Activated CD4-positive, alpha-beta T cell treated with anti-CD3 and anti-CD28 coated beads, Interleukin-2, amount 10 ng/mL, durations not matched to agents 7 days and 5 days (primary cell): ENCODE measurements at regions not wholly inside any gene's neighbourhood (a gene's known extent, or its start where the extent isn't known, plus 50 kb on each side); places are given as distances from the start of the nearest gene placed in this dataset.

Source experiments
- CTCF ChIA-PET: fragments of 350-600 bp; sonication (Branson Sonifier 250); formaldehyde crosslinking; loops from one replicate; lab custom pipeline; 2021; ENCODE audit warnings: antibody characterized with exemption; lab: Charles Lee
- POLR2A ChIA-PET: fragments of 350-600 bp; sonication (Branson Sonifier 250); formaldehyde crosslinking; loops from one replicate; lab custom pipeline; 2021; ENCODE audit warnings: antibody characterized with exemption; lab: Charles Lee
- DNase-seq: peaks from one replicate; pipeline ENCODE4 v3.0.0-alpha.2; 2020
- H3K27ac Mint-ChIP-seq: one replicate; pipeline ENCODE4 v1.8.0; 2021; ENCODE audit warnings: mild to moderate bottlenecking, moderate library complexity, mixed read lengths
- H3K27me3 Mint-ChIP-seq: one replicate; pipeline ENCODE4 v1.8.0; 2021; ENCODE audit warnings: mixed read lengths
- H3K36me3 Mint-ChIP-seq: one replicate; pipeline ENCODE4 v1.8.0; 2021; ENCODE audit warnings: low read depth, mixed read lengths
- H3K4me1 Mint-ChIP-seq: one replicate; pipeline ENCODE4 v1.8.0; 2021; ENCODE audit warnings: mixed read lengths
- H3K4me3 Mint-ChIP-seq: one replicate; pipeline ENCODE4 v1.8.0; 2021; ENCODE audit warnings: mild to moderate bottlenecking, moderate library complexity, mixed read lengths
- H3K9me3 Mint-ChIP-seq: one replicate; pipeline ENCODE4 v1.8.0; 2021; ENCODE audit warnings: mixed read lengths

GRCh38 chr14:56715938-56716337, 94.3 kb downstream of the OTX2 start:
- Mint-ChIP-seq H3K4me3 (no peak overlapping the region), H3K27me3 (peaks cover 13% of the 10 kb centered on the region), H3K9me3 (no peaks in the 10 kb centered on the region), H3K27ac (no peak overlapping the region), H3K4me1 (no peaks in the 10 kb centered on the region), H3K36me3 (no peaks in the 10 kb centered on the region)
- CTCF ChIA-PET = interaction anchor here (1.6 kb wide), 1 partner anchor 11 kb away, joined by 3 read pairs; no protein-coding TSS in a partner anchor
- POLR2A ChIA-PET = no interaction called here
- no peak for DNase-seq

- no peaks in the 10 kb centered on the region for H3K9me3 Mint-ChIP-seq
- no peak for DNase-seq
- ChIA-PET CTCF (interaction anchor here (1.3 kb wide), 1 partner anchor 13 kb away, joined by 3 read pairs; no protein-coding TSS in a partner anchor), POLR2A (no interaction called here)
- peaks cover 10% of the 10 kb centered on the region for H3K27me3 Mint-ChIP-seq
- H3K27ac Mint-ChIP-seq = no peak overlapping the region
- no peaks in the 10 kb centered on the region for H3K4me1 Mint-ChIP-seq
- H3K36me3 Mint-ChIP-seq = no peaks in the 10 kb centered on the region
- H3K4me3 Mint-ChIP-seq = no peak overlapping the region
Measured at GRCh38 chr14:56709201-56709600, 101.1 kb downstream of the OTX2 start.

GRCh38 chr14:56708704-56709103, 101.6 kb downstream of the OTX2 start:
- Mint-ChIP-seq H3K9me3 (no peaks in the 10 kb centered on the region), H3K4me3 (no peak overlapping the region), H3K27me3 (peaks cover 10% of the 10 kb centered on the region), H3K4me1 (no peaks in the 10 kb centered on the region), H3K36me3 (no peaks in the 10 kb centered on the region), H3K27ac (no peak overlapping the region)
- DNase-seq = no peak
- CTCF ChIA-PET = interaction anchor here (1.3 kb wide), 1 partner anchor 12 kb away, joined by 3 read pairs; no protein-coding TSS in a partner anchor
- POLR2A ChIA-PET = no interaction called here

DNA sequence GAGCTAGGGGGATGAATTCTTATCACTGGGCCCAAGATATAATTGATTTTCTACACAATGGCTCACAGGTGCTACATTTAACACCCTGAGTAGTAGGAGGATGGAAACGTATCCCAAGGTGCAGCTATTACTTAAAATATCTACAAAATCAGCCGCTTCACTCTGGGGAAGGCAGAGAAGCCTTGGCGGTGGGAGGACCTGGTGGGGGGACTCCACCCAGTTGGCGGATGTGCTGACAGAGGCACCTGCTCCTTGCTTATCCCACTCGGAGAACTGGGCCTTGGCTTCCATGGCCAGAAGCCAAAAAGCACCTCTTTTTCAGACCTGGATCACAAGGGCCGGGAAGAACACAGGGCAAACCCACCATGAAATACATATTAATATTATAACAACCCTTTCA, 106.3 kb downstream of the OTX2 start:
- CTCF ChIA-PET = no interaction called here
- Mint-ChIP-seq H3K4me3 (no peak overlapping the region), H3K4me1 (no peaks in the 10 kb centered on the region), H3K27ac (no peak overlapping the region), H3K36me3 (no peaks in the 10 kb centered on the region), H3K9me3 (no peaks in the 10 kb centered on the region), H3K27me3 (peaks cover 10% of the 10 kb centered on the region)
- POLR2A ChIA-PET = no interaction called here
- no peak for DNase-seq

DNA sequence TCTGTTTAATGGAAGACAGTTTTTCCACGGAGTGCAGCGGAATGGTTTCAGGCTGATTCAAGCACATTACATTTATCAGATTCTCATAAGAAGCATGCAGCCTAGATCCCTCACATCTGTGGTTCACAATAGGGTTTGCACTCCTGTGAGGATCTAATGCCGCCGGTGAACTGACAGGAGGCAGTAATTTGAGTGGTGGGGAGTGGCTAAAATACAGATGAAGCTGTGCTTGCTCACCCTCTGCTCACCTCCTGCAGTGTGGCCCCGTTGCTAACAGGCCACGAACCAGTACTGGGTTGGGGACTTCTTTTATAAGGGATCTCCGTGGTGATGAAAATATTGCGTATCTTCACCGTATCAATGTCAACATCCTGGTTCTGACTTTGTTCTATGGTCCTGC, 107.8 kb downstream of the OTX2 start:
- CTCF ChIA-PET = no interaction called here
- H3K9me3 Mint-ChIP-seq = no peaks in the 10 kb centered on the region
- no peak for DNase-seq
- peaks cover 2% of the 10 kb centered on the region for H3K27me3 Mint-ChIP-seq
- H3K4me3 Mint-ChIP-seq = no peak overlapping the region
- no peaks in the 10 kb centered on the region for H3K36me3 Mint-ChIP-seq
- no peaks in the 10 kb centered on the region for H3K4me1 Mint-ChIP-seq
- POLR2A ChIA-PET = no interaction called here
- H3K27ac Mint-ChIP-seq = no peak overlapping the region
